Activated naive CD8-positive, alpha-beta T cell treated with anti-CD3 and anti-CD28 coated beads, Interleukin-2, amount 50 U/mL, for 16 hours (primary cell): ENCODE measurements at regions not wholly inside any gene's neighbourhood (a gene's known extent, or its start where the extent isn't known, plus 50 kb on each side); places are given as distances from the start of the nearest gene placed in this dataset.
"Not testable (repeated sequence)": the region's sequence is repeated elsewhere in the genome, so short reads cannot be mapped to it uniquely, and the experiment has no call there.

Experiments used
- DNase-seq: peaks from one replicate; pipeline ENCODE4 v3.0.0-alpha.2; 2020; ENCODE audit warnings: low read depth, low spot score

- no peak for DNase-seq
These were observed 798.0 kb upstream of the RAB6C start for GRCh38 chr2:129181433-129181832.

- no peak for DNase-seq
These were observed 797.5 kb upstream of the RAB6C start for GRCh38 chr2:129181963-129182362.

GRCh38 chr2:129187343-129187742 is 792.1 kb upstream of the RAB6C start:
- DNase-seq: no peak

GRCh38 chr2:129188451-129188850 is 791.0 kb upstream of the RAB6C start:
- no peak for DNase-seq

- DNase-seq: no peak
These were observed 789.7 kb upstream of the RAB6C start for GRCh38 chr2:129189617-129190319.

- no peak for DNase-seq
These were observed 789.0 kb upstream of the RAB6C start for GRCh38 chr2:129190494-129190893.

GRCh38 chr2:129191530-129191929 is 787.9 kb upstream of the RAB6C start:
- DNase-seq: no peak

- no peak for DNase-seq
These were observed 787.3 kb upstream of the RAB6C start for GRCh38 chr2:129192117-129192516.

GRCh38 chr2:129192841-129193253 is 786.6 kb upstream of the RAB6C start:
- DNase-seq: no peak

- DNase-seq: no peak
These were observed 785.5 kb upstream of the RAB6C start for GRCh38 chr2:129193961-129194360.

GRCh38 chr2:129199501-129199900 is 780.0 kb upstream of the RAB6C start:
- no peak for DNase-seq

GRCh38 chr2:129201696-129202095 is 777.8 kb upstream of the RAB6C start:
- DNase-seq: no peak

GRCh38 chr2:129203331-129203730 is 776.1 kb upstream of the RAB6C start:
- DNase-seq: no peak

GRCh38 chr2:129204581-129204980 is 774.9 kb upstream of the RAB6C start:
- not testable (repeated sequence) for DNase-seq

GRCh38 chr2:129205176-129205575 is 774.3 kb upstream of the RAB6C start:
- DNase-seq: no peak

GRCh38 chr2:129205766-129206165 is 773.7 kb upstream of the RAB6C start:
- no peak for DNase-seq

- DNase-seq: no peak
These were observed 767.0 kb upstream of the RAB6C start for GRCh38 chr2:129212299-129212958.

GRCh38 chr2:129224022-129224421 is 755.4 kb upstream of the RAB6C start:
- no peak for DNase-seq

GRCh38 chr2:129224486-129224885 is 755.0 kb upstream of the RAB6C start:
- no peak for DNase-seq

- no peak for DNase-seq
These were observed 750.3 kb upstream of the RAB6C start for GRCh38 chr2:129229196-129229595.

GRCh38 chr2:129229830-129230441 is 749.5 kb upstream of the RAB6C start:
- DNase-seq: no peak

- no peak for DNase-seq
These were observed 747.5 kb upstream of the RAB6C start for GRCh38 chr2:129231924-129232323.

GRCh38 chr2:129233166-129233565 is 746.3 kb upstream of the RAB6C start:
- DNase-seq: no peak
